ENCODE measurements at regions not wholly inside any gene's neighbourhood (a gene's known extent, or its start where the extent isn't known, plus 50 kb on each side); places are given as distances from the start of the nearest gene placed in this dataset.

DNA sequence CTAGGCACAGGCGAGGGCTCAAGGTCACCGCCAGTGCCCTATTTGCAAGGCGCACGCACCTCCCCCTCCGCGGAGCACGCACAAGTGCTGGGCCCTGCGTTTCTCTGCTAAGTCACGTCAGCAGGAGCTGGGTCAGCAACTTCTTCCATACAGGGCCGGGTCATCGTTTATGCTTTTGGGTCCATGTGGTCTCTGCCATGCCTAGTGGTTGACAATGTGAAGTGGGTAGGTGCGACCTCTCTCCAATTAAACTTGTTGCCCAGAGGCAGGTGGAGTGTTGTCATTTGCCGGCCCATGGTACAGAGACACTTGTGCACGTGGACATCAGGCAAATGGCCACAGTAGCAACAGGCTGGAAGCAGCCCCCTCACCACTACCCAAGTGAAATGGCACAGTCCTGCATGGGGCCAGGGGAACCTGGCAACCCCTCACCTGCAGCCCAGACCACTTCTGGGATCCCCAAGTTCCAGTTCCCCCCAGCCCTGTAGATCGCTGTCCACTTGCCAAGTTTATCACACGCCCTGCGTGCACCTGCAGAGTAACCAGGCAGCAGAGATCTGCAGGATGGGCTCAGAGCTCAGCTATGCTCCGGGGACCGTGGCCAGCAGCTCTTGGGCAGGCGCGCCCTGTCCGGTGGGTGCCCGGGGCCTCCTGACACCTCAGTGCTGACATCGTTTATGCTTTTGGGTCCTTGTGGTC, 86.1 kb upstream of the PPP2R2D start:
- H3K36me3 ChIP-seq: no peaks in the 10 kb centered on the region
- TF ChIP-seq EP300 (IDR thresholded peaks at IDR 0.05): no peak
- TF ChIP-seq, protein P1, sequence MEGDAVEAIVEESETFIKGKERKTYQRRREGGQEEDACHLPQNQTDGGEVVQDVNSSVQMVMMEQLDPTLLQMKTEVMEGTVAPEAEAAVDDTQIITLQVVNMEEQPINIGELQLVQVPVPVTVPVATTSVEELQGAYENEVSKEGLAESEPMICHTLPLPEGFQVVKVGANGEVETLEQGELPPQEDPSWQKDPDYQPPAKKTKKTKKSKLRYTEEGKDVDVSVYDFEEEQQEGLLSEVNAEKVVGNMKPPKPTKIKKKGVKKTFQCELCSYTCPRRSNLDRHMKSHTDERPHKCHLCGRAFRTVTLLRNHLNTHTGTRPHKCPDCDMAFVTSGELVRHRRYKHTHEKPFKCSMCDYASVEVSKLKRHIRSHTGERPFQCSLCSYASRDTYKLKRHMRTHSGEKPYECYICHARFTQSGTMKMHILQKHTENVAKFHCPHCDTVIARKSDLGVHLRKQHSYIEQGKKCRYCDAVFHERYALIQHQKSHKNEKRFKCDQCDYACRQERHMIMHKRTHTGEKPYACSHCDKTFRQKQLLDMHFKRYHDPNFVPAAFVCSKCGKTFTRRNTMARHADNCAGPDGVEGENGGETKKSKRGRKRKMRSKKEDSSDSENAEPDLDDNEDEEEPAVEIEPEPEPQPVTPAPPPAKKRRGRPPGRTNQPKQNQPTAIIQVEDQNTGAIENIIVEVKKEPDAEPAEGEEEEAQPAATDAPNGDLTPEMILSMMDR (IDR thresholded peaks at IDR 0.05): no peak
- TF ChIP-seq POLR2A (IDR thresholded peaks at IDR 0.05): no peak
- H3K4me3 ChIP-seq: no peak overlapping the region
- H3K9me3 ChIP-seq: no peaks in the 10 kb centered on the region
- H3K27ac ChIP-seq: no peak overlapping the region
- no peaks in the 10 kb centered on the region for H3K4me1 ChIP-seq
- WGBS, 2 donors (ENCODE audit: low coverage in 1 of 2): 45 to 58% methylated on average over 2 to 14 of the region's 24 CpGs
- peaks cover 73% of the 10 kb centered on the region for H3K27me3 ChIP-seq
- ATAC-seq: no peak

- Histone ChIP-seq H3K27me3 (peaks cover 70% of the 10 kb centered on the region), H3K4me3 (no peak overlapping the region), H3K27ac (no peak overlapping the region), H3K4me1 (no peaks in the 10 kb centered on the region), H3K9me3 (no peaks in the 10 kb centered on the region), H3K36me3 (no peaks in the 10 kb centered on the region)
- WGBS, 2 donors (ENCODE audit: low coverage in 1 of 2): 38% methylated on average over 6 to 10 of the region's 13 CpGs
- TF ChIP-seq POLR2AphosphoS5 (IDR thresholded peaks at IDR 0.05): no peak
- TF ChIP-seq, protein P1 (IDR thresholded peaks at IDR 0.05): no peak
- no peak for TF ChIP-seq POLR2A (IDR thresholded peaks at IDR 0.05)
- no peak for TF ChIP-seq EP300 (IDR thresholded peaks at IDR 0.05)
- ATAC-seq: no peak
Observed at GRCh38 chr10:131815266-131816156, 85.3 kb upstream of the PPP2R2D start.

DNA sequence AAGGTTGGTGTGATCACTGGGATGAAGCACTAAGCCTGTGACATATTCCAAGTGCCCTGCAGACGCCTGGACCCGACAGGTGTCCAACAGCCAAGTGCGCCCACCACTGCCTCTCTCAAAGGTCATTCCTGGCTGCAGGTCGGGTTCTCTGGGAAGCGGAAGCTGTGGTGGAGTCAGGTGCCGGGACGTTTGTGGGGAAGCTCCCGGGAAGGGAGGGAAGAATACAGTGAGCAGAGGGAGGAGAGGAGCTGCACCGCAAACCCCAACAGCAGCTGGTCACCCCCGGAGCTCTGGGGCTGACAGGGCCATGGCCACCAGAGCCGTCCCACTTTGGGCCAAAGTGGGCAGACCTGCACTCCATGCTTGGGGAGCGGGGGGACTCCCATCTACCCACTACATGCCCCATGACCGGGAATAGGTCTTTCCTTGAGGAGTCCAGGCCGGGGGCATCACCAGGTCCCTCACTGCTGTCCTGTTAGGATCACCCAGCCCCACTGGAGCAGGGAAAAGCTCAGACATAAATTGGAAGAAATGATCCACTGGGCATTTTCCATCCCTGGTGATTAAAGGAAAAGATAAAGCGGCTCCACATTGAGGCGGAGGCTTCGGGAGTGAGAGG, 84.5 kb upstream of the PPP2R2D start:
- ATAC-seq: no peak
- WGBS, 2 donors (ENCODE audit: low coverage in 1 of 2): 48 to 100% methylated on average over 2 to 9 of the region's 17 CpGs
- H3K4me1 ChIP-seq: no peaks in the 10 kb centered on the region
- H3K36me3 ChIP-seq: no peaks in the 10 kb centered on the region
- H3K9me3 ChIP-seq: no peaks in the 10 kb centered on the region
- H3K27ac ChIP-seq: no peak overlapping the region
- no peak overlapping the region for H3K4me3 ChIP-seq
- no peak for TF ChIP-seq EP300 (IDR thresholded peaks at IDR 0.05)
- TF ChIP-seq POLR2AphosphoS5 (IDR thresholded peaks at IDR 0.05): no peak
- TF ChIP-seq POLR2A (IDR thresholded peaks at IDR 0.05): no peak
- TF ChIP-seq, protein P1 (IDR thresholded peaks at IDR 0.05): no peak
- peaks cover 63% of the 10 kb centered on the region for H3K27me3 ChIP-seq

- H3K9me3 ChIP-seq: no peaks in the 10 kb centered on the region
- no peak for ATAC-seq
- H3K4me3 ChIP-seq: no peak overlapping the region
- WGBS, 2 donors (ENCODE audit: low coverage in 1 of 2): 52 to 67% methylated on average over 7 to 11 of the region's 13 CpGs
- no peaks in the 10 kb centered on the region for H3K36me3 ChIP-seq
- no peak overlapping the region for H3K27ac ChIP-seq
- no peaks in the 10 kb centered on the region for H3K4me1 ChIP-seq
- TF ChIP-seq, protein P1 (IDR thresholded peaks at IDR 0.05): no peak
- H3K27me3 ChIP-seq: peaks cover 58% of the 10 kb centered on the region
Observed at GRCh38 chr10:131816941-131817700, 83.7 kb upstream of the PPP2R2D start.

Measured in gastroesophageal sphincter (tissue), 4 donors.